GM23338 (cell line): ENCODE measurements at regions not wholly inside any gene's neighbourhood (a gene's known extent, or its start where the extent isn't known, plus 50 kb on each side); places are given as distances from the start of the nearest gene placed in this dataset.

Experiments used
- ATAC-seq: fragments of 200-7000 bp; cut with Tn5 transposase; 3 replicates; pipeline ENCODE4 v1.9.1; 2020
- DNase-seq: peaks from one replicate; pipeline ENCODE4 v3.0.0-alpha.2; 2015; ENCODE audit warnings: low spot score
- H2AFZ ChIP-seq: fragments of 200-600 bp; sonication (generic); 2 replicates; pipeline ENCODE4 v1.8.0; 2016; ENCODE audit warnings: antibody characterized with exemption, mild to moderate bottlenecking, moderate library complexity
- H3F3A ChIP-seq: fragments of 200-600 bp; sonication (generic); replicated peaks from 2 replicates; pipeline ENCODE4 v1.8.0; 2017; ENCODE audit warnings: antibody characterized with exemption, mixed run types, low read depth
- H3K27ac ChIP-seq: fragments of 200-600 bp; sonication (generic); 2 replicates; pipeline ENCODE4 v1.6.1; 2016; ENCODE audit warnings: low read depth
- H3K27me3 ChIP-seq: fragments of 200-600 bp; sonication (generic); 2 replicates; pipeline ENCODE4 v1.8.0; 2016; ENCODE audit warnings: mild to moderate bottlenecking, mixed run types, moderate library complexity; ENCODE audit not compliant: insufficient read depth
- H3K36me3 ChIP-seq: fragments of 200-600 bp; sonication (generic); 2 replicates; pipeline ENCODE4 v1.8.0; 2016; ENCODE audit warnings: mild to moderate bottlenecking; ENCODE audit not compliant: insufficient read depth
- H3K4me1 ChIP-seq: fragments of 200-600 bp; sonication (generic); 2 replicates; pipeline ENCODE4 v1.8.0; 2016; ENCODE audit warnings: mild to moderate bottlenecking, moderate library complexity; ENCODE audit not compliant: insufficient read depth
- H3K4me2 ChIP-seq: fragments of 200-600 bp; sonication (generic); 2 replicates; pipeline ENCODE4 v1.7.1; 2017; ENCODE audit warnings: mixed run types
- H3K4me3 ChIP-seq: fragments of 200-600 bp; sonication (generic); 2 replicates; pipeline ENCODE4 v1.6.1; 2016; ENCODE audit warnings: mixed run types
- H3K79me2 ChIP-seq: fragments of 200-600 bp; sonication (generic); replicated peaks from 2 replicates; pipeline ENCODE4 v1.8.0; 2017; ENCODE audit warnings: mild to moderate bottlenecking; ENCODE audit not compliant: insufficient read depth
- H3K9me2 ChIP-seq: fragments of 200-600 bp; sonication (generic); 2 replicates; pipeline ENCODE4 v1.8.0; 2017; ENCODE audit not compliant: insufficient read depth
- H4K20me1 ChIP-seq: fragments of 200-600 bp; sonication (generic); replicated peaks from 2 replicates; pipeline ENCODE4 v1.8.0; 2017; ENCODE audit warnings: mild to moderate bottlenecking; ENCODE audit not compliant: insufficient read depth
- H3K27ac Mint-ChIP-seq: 2 replicates; pipeline ENCODE4 v1.8.0; 2020; ENCODE audit warnings: inconsistent platforms, mild to moderate bottlenecking, moderate library complexity, mixed read lengths
- H3K27me3 Mint-ChIP-seq: 3 replicates; pipeline ENCODE4 v1.8.0; 2022; ENCODE audit warnings: low read depth, mild to moderate bottlenecking, moderate library complexity, mixed read lengths, inconsistent platforms; ENCODE audit not compliant: insufficient read depth, poor library complexity
- H3K36me3 Mint-ChIP-seq: 3 replicates; pipeline ENCODE4 v1.8.0; 2021; ENCODE audit warnings: low read depth, mild to moderate bottlenecking, inconsistent platforms, moderate library complexity, mixed read lengths
- H3K4me1 Mint-ChIP-seq: 3 replicates; pipeline ENCODE4 v1.8.0; 2020; ENCODE audit warnings: mild to moderate bottlenecking, inconsistent platforms, mixed read lengths
- H3K4me3 Mint-ChIP-seq: 3 replicates; pipeline ENCODE4 v1.8.0; 2021; ENCODE audit warnings: moderate library complexity, mild to moderate bottlenecking, inconsistent platforms, mixed read lengths
- H3K9me3 Mint-ChIP-seq: 3 replicates; pipeline ENCODE4 v1.8.0; 2020; ENCODE audit warnings: moderate library complexity, mild to moderate bottlenecking, inconsistent platforms, mixed read lengths
- ETS1 ChIP-seq: IDR thresholded peaks from 2 replicates; pipeline ENCODE4 v1.6.1; 2016; ENCODE audit warnings: antibody characterized with exemption
- EZH2 ChIP-seq: fragments of 200-600 bp; sonication (generic); IDR thresholded peaks from one replicate; pipeline ENCODE4 v1.8.0; 2017; ENCODE audit warnings: antibody characterized with exemption, mild to moderate bottlenecking, low read depth; ENCODE audit not compliant: unreplicated experiment
- EZH2phosphoT487 ChIP-seq: fragments of 200-600 bp; sonication (generic); IDR thresholded peaks from one replicate; pipeline ENCODE4 v1.8.1; 2018; ENCODE audit warnings: antibody characterized with exemption; ENCODE audit not compliant: unreplicated experiment
- JUNB ChIP-seq: IDR thresholded peaks from one replicate; pipeline ENCODE4 v1.6.1; 2016; ENCODE audit warnings: antibody characterized with exemption; ENCODE audit not compliant: unreplicated experiment
- NANOG ChIP-seq: IDR thresholded peaks from 2 replicates; pipeline ENCODE4 v1.6.1; 2016; ENCODE audit warnings: antibody characterized with exemption, borderline replicate concordance
- ZNF114 ChIP-seq: fragments of 250-450 bp; sonication (Bioruptor Pico); IDR thresholded peaks from 2 replicates; pipeline ENCODE4 v1.5.0; 2020; ENCODE audit warnings: mild to moderate bottlenecking, moderate library complexity
- ZNF462 ChIP-seq: fragments of 250-450 bp; sonication (Bioruptor Pico); IDR thresholded peaks from 2 replicates; pipeline ENCODE4 v1.5.0; 2020; ENCODE audit warnings: mild to moderate bottlenecking, moderate library complexity

- Mint-ChIP-seq H3K4me1 (peaks cover 3% of the 10 kb centered on the region; the same call in 2 of the 3 replicates), H3K27ac (no peak overlapping the region), H3K9me3 (peaks cover 9% of the 10 kb centered on the region; the same call in 1 of the 3 replicates), H3K36me3 (peaks cover 6% of the 10 kb centered on the region; the same call in 1 of the 3 replicates), H3K27me3 (peaks cover 7% of the 10 kb centered on the region), H3K4me3 (no peak overlapping the region)
- peaks cover 5% of the 10 kb centered on the region for H3K9me2 ChIP-seq
- H3K79me2 ChIP-seq = no peaks in the 10 kb centered on the region
- ATAC-seq = no peak
- no peak for DNase-seq
- no peak overlapping the region for H3K4me2 ChIP-seq
- H3K4me1 ChIP-seq = no peaks in the 10 kb centered on the region
- H3F3A ChIP-seq = no peaks in the 10 kb centered on the region
- H4K20me1 ChIP-seq = no peaks in the 10 kb centered on the region
- no peak overlapping the region for H3K27ac ChIP-seq
- no peak overlapping the region for H2AFZ ChIP-seq
- TF ChIP-seq ZNF462 (CRISPR knock-in tag) (no peak), ETS1 (no peak), NANOG (no peak), JUNB (no peak), EZH2phosphoT487 (no peak), ZNF114 (CRISPR knock-in tag) (no peak), EZH2 (no peak)
- no peaks in the 10 kb centered on the region for H3K36me3 ChIP-seq
- no peak overlapping the region for H3K4me3 ChIP-seq
- no peaks in the 10 kb centered on the region for H3K27me3 ChIP-seq
These were observed 678.6 kb downstream of the PTPRU start for GRCh38 chr1:29914936-29915335.
